SK-MEL-5 (cell line): ENCODE measurements at regions not wholly inside any gene's neighbourhood (a gene's known extent, or its start where the extent isn't known, plus 50 kb on each side); places are given as distances from the start of the nearest gene placed in this dataset.
"Not testable (repeated sequence)": the region's sequence is repeated elsewhere in the genome, so short reads cannot be mapped to it uniquely, and the experiment has no call there.

ENCODE experiments used
- DNase-seq: peaks from one replicate; pipeline ENCODE4 v3.0.0-alpha.2; 2016; ENCODE audit warnings: low read depth, low spot score
- in situ Hi-C: cut with HindIII; loops from 2 replicates; pipeline ENCODE4 v1.10.0; 2016; ENCODE audit warnings: low sequenced_read_pairs, high pct_unique_total_duplicates, low pct_unique_long_range_greater_than_20kb

- DNase-seq, result no peak
- in situ Hi-C loops, result no loop called here
These were observed 56.7 kb upstream of the LRFN5 start for GRCh38 chr14:41549821-41550607.

GRCh38 chr14:41549282-41549681 is 57.4 kb upstream of the LRFN5 start:
- in situ Hi-C loops, result no loop called here
- no peak for DNase-seq

GRCh38 chr14:41548666-41549065 is 58.0 kb upstream of the LRFN5 start:
- no peak for DNase-seq
- in situ Hi-C loops, result no loop called here

DNA sequence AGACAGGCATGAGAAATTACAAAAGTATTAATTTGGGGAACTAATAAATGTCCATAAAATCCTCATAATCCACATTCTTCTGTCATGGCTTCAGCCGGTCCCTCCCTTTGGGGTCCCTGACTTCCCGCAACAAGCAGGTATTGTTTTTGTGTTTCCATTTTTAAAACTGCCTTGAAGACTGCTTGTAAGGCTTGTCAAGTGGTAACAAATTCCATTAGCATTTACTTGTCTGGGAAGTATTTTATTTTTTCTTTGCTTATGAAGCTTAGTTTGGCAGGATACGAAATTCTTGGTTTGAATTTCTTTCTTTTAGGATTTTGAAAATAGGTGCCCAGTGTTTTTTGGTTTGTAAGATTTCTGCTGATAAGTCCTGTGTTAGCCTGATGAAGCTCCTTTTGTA is 65.3 kb upstream of the LRFN5 start:
- in situ Hi-C loops, result no loop called here
- DNase-seq, result no peak

DNA sequence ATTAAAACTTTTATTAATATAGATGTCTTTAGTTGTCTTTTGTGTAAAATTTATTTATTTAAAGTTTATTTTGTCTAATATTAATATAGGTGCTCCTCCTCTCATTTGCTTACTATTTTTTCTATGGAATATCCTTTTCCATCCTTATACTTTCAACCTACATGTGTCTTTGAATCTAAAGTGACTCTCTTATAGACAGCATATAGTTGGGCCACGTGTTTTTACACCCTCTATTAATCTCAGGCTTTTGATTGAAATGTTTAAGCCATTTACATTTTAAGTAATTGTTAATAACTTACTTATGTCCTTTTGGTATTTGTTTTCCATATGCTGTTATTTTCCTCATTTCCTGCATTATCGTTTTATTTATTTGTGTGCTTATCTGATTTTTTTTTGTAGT is 74.4 kb upstream of the LRFN5 start:
- in situ Hi-C loops, result no loop called here
- no peak for DNase-seq

- in situ Hi-C loops, result no loop called here
- no peak for DNase-seq
These were observed 84.8 kb upstream of the LRFN5 start for GRCh38 chr14:41521891-41522290.

GRCh38 chr14:41518030-41518429 is 88.6 kb upstream of the LRFN5 start:
- in situ Hi-C loops, DNase-seq: not testable (repeated sequence)

GRCh38 chr14:41506552-41506951 is 100.1 kb upstream of the LRFN5 start:
- DNase-seq, result no peak
- in situ Hi-C loops, result no loop called here

DNA sequence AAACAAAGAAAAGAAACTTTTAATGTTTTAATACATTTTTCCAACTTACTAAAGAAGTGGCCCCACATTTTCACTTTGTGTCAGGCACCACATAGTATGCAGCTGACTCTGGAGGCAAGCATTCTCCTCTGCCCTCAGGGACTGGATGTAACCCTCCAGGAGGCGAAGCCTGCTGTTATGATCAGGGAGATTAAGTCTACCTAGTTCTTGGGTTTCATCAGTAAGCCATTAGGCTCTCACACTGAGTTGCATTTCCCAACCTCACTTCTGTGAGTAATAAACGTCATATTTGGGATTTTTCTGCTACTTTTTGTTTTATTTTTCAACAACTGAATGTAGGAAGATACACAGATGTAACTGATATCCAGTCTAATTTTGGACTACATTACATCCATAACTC is 101.2 kb upstream of the LRFN5 start:
- in situ Hi-C loops, result no loop called here
- no peak for DNase-seq

DNA sequence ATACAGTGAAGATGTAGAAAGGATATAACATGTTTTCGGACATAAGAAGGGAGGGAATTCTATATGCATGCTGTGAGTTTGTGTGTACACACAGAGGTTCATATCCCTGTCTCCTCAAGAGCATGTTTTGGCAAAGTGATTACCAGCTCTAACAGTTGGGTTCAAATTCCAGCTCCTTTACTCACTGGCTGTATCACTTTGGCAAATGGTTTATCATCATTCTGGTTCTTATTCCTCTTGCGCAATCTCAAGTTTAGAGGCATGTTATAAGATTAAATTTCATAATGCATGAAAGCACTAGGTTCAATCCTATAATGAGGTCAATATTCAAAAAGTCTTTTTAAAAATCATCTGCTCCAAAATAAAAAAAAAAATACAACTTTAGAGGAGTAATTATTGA is 107.7 kb upstream of the LRFN5 start:
- in situ Hi-C loops, result no loop called here
- no peak for DNase-seq

DNA sequence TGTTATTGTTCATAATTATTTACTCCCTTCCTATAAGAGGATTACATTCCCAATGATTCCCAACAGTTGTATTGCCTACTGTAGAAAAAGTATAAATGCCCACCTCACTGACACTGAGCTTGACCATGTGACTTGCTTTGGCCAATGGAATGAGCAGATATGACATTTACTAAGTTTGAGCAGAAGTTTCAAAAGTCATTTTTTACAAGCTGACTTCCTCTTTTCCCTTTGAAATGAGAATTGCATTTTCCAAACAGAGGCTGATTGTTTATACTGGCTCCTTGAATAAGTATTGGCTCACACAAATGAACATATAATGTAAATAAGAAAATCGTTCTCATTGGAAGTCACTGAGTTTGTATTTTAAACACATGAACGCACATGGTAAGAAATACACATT is 116.4 kb upstream of the LRFN5 start:
- in situ Hi-C loops, result no loop called here
- peak; percentile 1 for DNase-seq

- in situ Hi-C loops, result no loop called here
These were observed 117.2 kb upstream of the LRFN5 start for GRCh38 chr14:41489315-41489972.

GRCh38 chr14:41488401-41488800 is 118.3 kb upstream of the LRFN5 start:
- DNase-seq, result no peak
- in situ Hi-C loops, result no loop called here

More at GRCh38 chr14:41489315-41489972, 117.2 kb upstream of the LRFN5 start:
- no peak for DNase-seq

DNA sequence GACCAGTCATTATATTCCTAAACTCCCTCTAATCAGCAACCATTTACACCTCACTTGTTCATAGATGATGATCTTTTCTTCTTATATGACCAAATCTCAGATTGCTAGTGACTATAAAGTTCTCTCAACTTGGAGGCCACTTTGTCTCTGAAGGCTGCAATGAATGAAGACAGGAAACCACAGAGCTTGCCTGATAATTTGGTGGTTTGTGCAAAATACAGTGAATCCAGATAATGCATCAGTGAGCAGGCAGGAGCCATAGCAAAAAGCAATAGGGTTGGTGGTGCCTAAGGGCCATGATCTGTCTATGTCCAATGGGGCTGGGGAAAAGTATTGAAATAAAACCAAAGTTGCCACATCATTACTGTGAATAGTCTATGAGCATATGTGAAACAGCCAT is 123.8 kb upstream of the LRFN5 start:
- no peak for DNase-seq

GRCh38 chr14:41476526-41476925 is 130.2 kb upstream of the LRFN5 start:
- in situ Hi-C loops, result no loop called here
- DNase-seq, result no peak

More for the DNA sequence above, 123.8 kb upstream of the LRFN5 start:
- in situ Hi-C loops, result no loop called here

DNA sequence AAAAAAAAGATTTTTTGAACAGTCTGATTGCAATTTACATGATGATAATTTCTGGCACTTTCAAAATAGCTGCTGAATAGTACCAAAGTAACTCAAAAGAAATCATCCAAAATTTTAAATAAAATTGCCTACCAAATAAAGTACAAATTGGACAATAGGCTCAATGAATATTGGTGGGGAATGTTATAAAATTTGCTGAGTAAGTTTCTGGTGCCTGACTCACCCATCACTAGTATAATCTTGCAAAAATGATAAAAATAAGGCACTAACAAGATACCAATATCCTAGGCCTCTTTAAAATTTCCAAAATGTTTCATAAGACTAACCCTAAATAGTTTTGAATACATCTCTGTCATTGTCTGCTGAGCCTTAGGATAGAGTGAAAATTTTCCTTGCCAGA is 145.3 kb upstream of the LRFN5 start:
- in situ Hi-C loops, result no loop called here
- no peak for DNase-seq

DNA sequence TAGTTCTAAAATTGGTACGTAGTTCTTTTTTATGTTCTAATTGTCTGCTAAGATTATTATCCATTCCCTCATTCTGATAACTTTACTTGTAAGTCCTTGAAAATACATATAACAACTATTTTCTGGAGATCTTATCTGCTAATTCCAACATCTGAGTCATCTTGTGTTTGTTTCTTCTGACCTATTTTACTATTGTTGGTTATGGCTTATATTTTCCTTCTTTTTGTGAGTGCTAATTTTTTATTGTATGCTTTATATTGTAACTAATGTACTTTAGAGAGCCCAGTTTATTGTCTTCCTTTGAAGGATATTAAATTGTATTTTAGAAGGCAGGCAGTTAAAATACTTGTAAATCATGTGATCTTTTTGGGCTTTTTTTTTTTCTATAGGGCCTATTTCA is 149.3 kb upstream of the LRFN5 start:
- in situ Hi-C loops, result no loop called here
- no peak for DNase-seq

DNA sequence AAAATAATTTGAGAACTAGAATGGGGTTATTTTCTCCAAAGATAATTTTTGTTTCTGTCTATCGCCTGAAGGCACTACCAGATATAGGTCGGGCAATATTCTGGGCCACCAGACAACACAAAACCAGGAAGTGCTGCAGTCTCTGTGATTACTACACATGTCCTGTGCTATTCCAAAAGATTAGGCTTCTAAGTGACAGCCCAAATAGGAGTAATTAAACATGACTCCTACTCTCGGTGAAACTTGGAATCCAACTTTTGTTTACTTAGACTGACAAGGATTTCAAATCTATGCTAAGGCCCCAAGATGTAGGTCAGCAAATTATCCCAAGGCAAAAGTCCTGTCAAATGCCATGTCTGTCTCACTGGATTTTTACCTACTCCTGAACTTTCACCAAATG is 157.6 kb upstream of the LRFN5 start:
- in situ Hi-C loops, result no loop called here
- DNase-seq, result no peak

- in situ Hi-C loops, result no loop called here
- no peak for DNase-seq
These were observed 160.7 kb upstream of the LRFN5 start for GRCh38 chr14:41446008-41446407.
